H1 (cell line): ENCODE measurements at regions not wholly inside any gene's neighbourhood (a gene's known extent, or its start where the extent isn't known, plus 50 kb on each side); places are given as distances from the start of the nearest gene placed in this dataset.

Experiments
- CTCF ChIA-PET: fragments of 300-600 bp; sonication (Branson Sonifier 250); formaldehyde crosslinking; loops from one replicate; lab custom pipeline; 2021; ENCODE audit not compliant: partially characterized antibody; lab: Charles Lee
- POLR2A ChIA-PET: fragments of 300-600 bp; sonication (Branson Sonifier 250); formaldehyde crosslinking; loops from one replicate; lab custom pipeline; 2021; ENCODE audit warnings: inconsistent platforms; ENCODE audit not compliant: partially characterized antibody; lab: Charles Lee
- DNase-seq, 2 experiments: peaks; one replicate each; pipeline versions ENCODE4 v3.0.0 to v3.0.0-alpha.2; 2010 to 2022; ENCODE audit warnings: low spot score in 2 of 2, low read depth in 1 of 2, mixed read lengths in 1 of 2
- FAIRE-seq: peaks from 2 replicates; lab custom pipeline; 2011; peaks lifted over from hg19 to GRCh38; lab: Jason Lieb, UNC
- H2AFZ ChIP-seq: 2 replicates; pipeline ENCODE4 v1.8.1; 2012; ENCODE audit warnings: low read length, inconsistent platforms
- H2AK5ac ChIP-seq: 2 replicates; pipeline ENCODE4 v1.6.1; 2013; ENCODE audit warnings: low read depth, low read length
- H2BK120ac ChIP-seq: replicated peaks from 2 replicates; pipeline ENCODE3; 2013; ENCODE audit warnings: low read depth, low read length, inconsistent platforms
- H2BK12ac ChIP-seq: 2 replicates; pipeline ENCODE4 v1.6.1; 2013; ENCODE audit warnings: low read depth, low read length
- H2BK15ac ChIP-seq: 2 replicates; pipeline ENCODE4 v1.6.1; 2013; ENCODE audit warnings: low read length
- H2BK20ac ChIP-seq: 2 replicates; pipeline ENCODE4 v1.6.1; 2013; ENCODE audit warnings: low read length
- H2BK5ac ChIP-seq: 2 replicates; pipeline ENCODE4 v1.6.1; 2013; ENCODE audit warnings: low read depth, low read length
- H3K14ac ChIP-seq: 2 replicates; pipeline ENCODE4 v1.6.1; 2013; ENCODE audit warnings: inconsistent platforms; ENCODE audit not compliant: insufficient read length
- H3K18ac ChIP-seq: 2 replicates; pipeline ENCODE4 v1.6.1; 2013; ENCODE audit warnings: low read length; ENCODE audit errors: extremely low read depth
- H3K23ac ChIP-seq: 2 replicates; pipeline ENCODE4 v1.6.1; 2013; ENCODE audit warnings: inconsistent platforms; ENCODE audit not compliant: insufficient read length
- H3K23me2 ChIP-seq: 2 replicates; pipeline ENCODE4 v1.6.1; 2013; ENCODE audit warnings: low read depth, low read length
- H3K27ac ChIP-seq: 2 replicates; pipeline ENCODE4 v1.6.1; 2011; ENCODE audit warnings: low read depth, low read length, inconsistent platforms
- H3K27me3 ChIP-seq, 4 experiments: replicated peaks in 1 of 4; 1 replicate in 1 of 4; 2 replicates in 3 of 4; pipeline versions ENCODE4 v1.6.1 to v1.8.1; 2011 to 2013; ENCODE audit warnings: low read length in 3 of 4, mild to moderate bottlenecking in 3 of 4, inconsistent platforms in 2 of 4, mixed read lengths in 2 of 4, moderate library complexity in 1 of 4; ENCODE audit not compliant: control insufficient read depth in 3 of 4, insufficient read depth in 3 of 4; ENCODE audit errors: extremely low read depth in 1 of 4
- H3K36me3 ChIP-seq, 4 experiments: 2 replicates each; pipeline versions ENCODE4 v1.6.1 to v1.8.1; 2011 to 2013; ENCODE audit warnings: mild to moderate bottlenecking in 4 of 4, low read length in 3 of 4, moderate library complexity in 2 of 4, control low read depth in 1 of 4, inconsistent platforms in 1 of 4; ENCODE audit not compliant: insufficient read depth in 4 of 4, control insufficient read depth in 2 of 4
- H3K4ac ChIP-seq: replicated peaks from 2 replicates; pipeline ENCODE3; 2013; ENCODE audit warnings: low read length, low read depth, mixed read lengths, inconsistent platforms; ENCODE audit not compliant: insufficient read length
- H3K4me1 ChIP-seq, 4 experiments: replicated peaks in 1 of 4; 1 replicate in 1 of 4; 2 replicates in 3 of 4; pipeline versions ENCODE4 v1.6.1 to v1.8.1; 2011 to 2013; ENCODE audit warnings: low read length in 3 of 4, inconsistent platforms in 2 of 4, mixed read lengths in 1 of 4; ENCODE audit not compliant: insufficient read depth in 4 of 4, control insufficient read depth in 3 of 4
- H3K4me2 ChIP-seq, 2 experiments: 2 replicates each; pipeline versions ENCODE4 v1.6.1 to v1.8.1; 2011 to 2013; ENCODE audit warnings: low read depth in 2 of 2, low read length in 2 of 2, control low read depth in 1 of 2, inconsistent platforms in 1 of 2, mild to moderate bottlenecking in 1 of 2; ENCODE audit not compliant: insufficient read depth in 1 of 2
- H3K4me3 ChIP-seq, 4 experiments: fragments of 200-600, 300-600 bp in 1 of 4; sonication (generic), shearing (Covaris generic), sonication (Bioruptor Twin) in 1 of 4; 2 replicates each; pipeline versions ENCODE4 v1.5.1 to v1.8.1; 2011 to 2016; ENCODE audit warnings: low read length in 4 of 4, low read depth in 3 of 4, control low read depth in 2 of 4, inconsistent platforms in 2 of 4, mild to moderate bottlenecking in 2 of 4, mixed read lengths in 1 of 4, moderate library complexity in 1 of 4; ENCODE audit not compliant: insufficient read depth in 2 of 4; ENCODE audit errors: extremely low read depth in 1 of 4
- H3K56ac ChIP-seq: replicated peaks from 2 replicates; pipeline ENCODE3; 2013; ENCODE audit warnings: low read depth, mild to moderate bottlenecking, mixed read lengths, low read length, inconsistent platforms; ENCODE audit not compliant: insufficient read length
- H3K79me1 ChIP-seq: 2 replicates; pipeline ENCODE4 v1.6.1; 2013; ENCODE audit warnings: low read depth, low read length, control low read depth
- H3K79me2 ChIP-seq, 2 experiments: 2 replicates each; pipeline versions ENCODE4 v1.6.1 to v1.8.1; 2012 to 2013; ENCODE audit warnings: low read length in 2 of 2, mild to moderate bottlenecking in 2 of 2, inconsistent platforms in 1 of 2; ENCODE audit not compliant: insufficient read depth in 2 of 2, control insufficient read depth in 1 of 2
- H3K9ac ChIP-seq, 4 experiments: replicated peaks in 1 of 4; 1 replicate in 1 of 4; 2 replicates in 3 of 4; pipeline versions ENCODE4 v1.6.1 to v1.8.1; 2011 to 2013; ENCODE audit warnings: low read depth in 3 of 4, low read length in 3 of 4, control low read depth in 2 of 4, mild to moderate bottlenecking in 2 of 4, moderate library complexity in 2 of 4, inconsistent platforms in 1 of 4; ENCODE audit errors: extremely low read depth in 1 of 4
- H3K9me3 ChIP-seq, 2 experiments: 2 replicates each; pipeline versions ENCODE4 v1.6.1 to v1.8.1; 2012 to 2013; ENCODE audit warnings: mild to moderate bottlenecking in 2 of 2, moderate library complexity in 2 of 2, control low read depth in 1 of 2, inconsistent platforms in 1 of 2, low read depth in 1 of 2, low read length in 1 of 2, mixed read lengths in 1 of 2; ENCODE audit not compliant: insufficient read depth in 2 of 2
- H4K20me1 ChIP-seq, 2 experiments: replicated peaks in 1 of 2; 2 replicates each; pipeline versions ENCODE3 to v1.8.1; 2011 to 2013; ENCODE audit warnings: inconsistent platforms in 2 of 2, low read length in 2 of 2, mild to moderate bottlenecking in 1 of 2; ENCODE audit not compliant: insufficient read depth in 2 of 2, control insufficient read depth in 1 of 2
- H4K5ac ChIP-seq: 2 replicates; pipeline ENCODE4 v1.6.1; 2013; ENCODE audit warnings: low read length, low read depth, mixed read lengths, inconsistent platforms; ENCODE audit not compliant: insufficient read length
- H4K8ac ChIP-seq: 2 replicates; pipeline ENCODE4 v1.8.0; 2013; ENCODE audit warnings: mild to moderate bottlenecking, moderate library complexity, low read length, inconsistent platforms; ENCODE audit not compliant: insufficient read depth; ENCODE audit errors: extremely low read depth
- H4K91ac ChIP-seq: replicated peaks from 2 replicates; pipeline ENCODE3; 2013; ENCODE audit warnings: low read length, mixed read lengths, inconsistent platforms; ENCODE audit not compliant: insufficient read length
- CEBPB ChIP-seq: IDR thresholded peaks from 2 replicates; pipeline ENCODE4 v1.6.1; 2012; ENCODE audit warnings: low read depth, low read length
- CREB1 ChIP-seq: IDR thresholded peaks from 2 replicates; pipeline ENCODE4 v1.6.1; 2012; ENCODE audit warnings: inconsistent platforms
- EGR1 ChIP-seq: IDR thresholded peaks from 2 replicates; pipeline ENCODE4 v1.6.1; 2011; ENCODE audit warnings: low read depth, low read length, borderline replicate concordance
- JUND ChIP-seq: IDR thresholded peaks from 2 replicates; pipeline ENCODE4 v1.6.1; 2011; ENCODE audit warnings: mild to moderate bottlenecking, improper control_type of control experiment, low read length
- RBBP5 ChIP-seq: IDR thresholded peaks from 2 replicates; pipeline ENCODE4 v1.7.1; 2012; ENCODE audit warnings: low read depth, mild to moderate bottlenecking, inconsistent platforms, low read length, moderate library complexity, borderline replicate concordance
- SIN3A ChIP-seq, 2 experiments: IDR thresholded peaks in 1 of 2; conservative IDR thresholded peaks in 1 of 2; 2 replicates each; pipeline ENCODE4 v1.6.1; 2011 to 2012; ENCODE audit warnings: low read length in 2 of 2, improper control_type of control experiment in 1 of 2, low read depth in 1 of 2, mild to moderate bottlenecking in 1 of 2
- SIRT6 ChIP-seq: IDR thresholded peaks from one replicate; pipeline ENCODE4 v1.7.1; 2012; ENCODE audit warnings: low read length, inconsistent platforms
- SIX5 ChIP-seq: IDR thresholded peaks from 2 replicates; pipeline ENCODE4 v1.6.1; 2011; ENCODE audit warnings: mild to moderate bottlenecking, low read depth, low read length
- SRF ChIP-seq: IDR thresholded peaks from 2 replicates; pipeline ENCODE4 v1.6.1; 2011; ENCODE audit warnings: mild to moderate bottlenecking, low read depth, low read length, moderate library complexity
- TEAD4 ChIP-seq: IDR thresholded peaks from 2 replicates; pipeline ENCODE4 v1.6.1; 2012; ENCODE audit warnings: low read depth, low read length, inconsistent platforms, mixed read lengths
- ZNF274 ChIP-seq: IDR thresholded peaks from 2 replicates; pipeline ENCODE4 v1.7.0; 2012; ENCODE audit warnings: low read length, borderline replicate concordance; ENCODE audit errors: extremely low read depth
- WGBS, 2 experiments: shearing (Covaris generic) in 1 of 2; methylation state at CpG; one replicate each; pipeline versions ENCODE4 v1.1.6 to v1.1.7; 2013 to 2015; ENCODE audit warnings: low lambda C conversion rate in 2 of 2, mixed read lengths in 2 of 2, inconsistent platforms in 1 of 2, low coverage in 1 of 2, missing lambda C conversion rate in 1 of 2; ENCODE audit not compliant: insufficient replicate concordance in 2 of 2, insufficient coverage in 1 of 2, insufficient read length in 1 of 2; ENCODE audit errors: extremely low coverage in 1 of 2, missing lambda C conversion rate in 1 of 2; 5-methylcytosine and 5-hydroxymethylcytosine counted together
- TF ChIP-seq, protein P1 (sequence below): IDR thresholded peaks from 2 replicates; pipeline ENCODE4 v1.6.1; 2012; ENCODE audit warnings: low read length, inconsistent platforms

DNA sequence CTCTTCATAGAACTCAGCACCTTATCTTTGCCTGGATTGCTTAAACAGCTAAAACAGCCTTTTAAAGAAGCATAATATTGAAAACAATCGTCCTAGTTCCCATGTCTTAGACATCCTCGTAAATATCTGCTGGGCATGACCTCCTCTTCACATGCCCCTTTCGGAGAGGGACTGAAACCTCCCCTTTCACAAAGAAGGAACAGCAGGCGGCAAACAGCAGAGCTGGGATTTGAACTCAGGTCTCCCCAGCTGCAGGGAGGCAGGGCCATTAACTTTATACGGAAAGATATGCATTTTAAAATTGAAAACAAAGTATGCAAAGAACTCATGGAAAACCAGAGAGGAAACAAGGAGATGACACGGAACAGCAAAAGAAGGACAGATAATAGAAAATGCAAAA lies 249.9 kb downstream of the FOXL1 start:
- H2BK12ac ChIP-seq: no peak overlapping the region
- H2BK20ac ChIP-seq: peak overlapping the region; percentile 64; the same call in 1 of the 2 replicates
- no peak for DNase-seq
- H2BK15ac ChIP-seq: peak overlapping the region; percentile 8; the same call in 1 of the 2 replicates
- no peak overlapping the region for H3K27ac ChIP-seq
- H3K27me3 ChIP-seq: peaks cover 0 to 3% (median under 1%) of the 10 kb centered on the region in 4 experiments; a peak in 1 of 7 replicates
- no peaks in the 10 kb centered on the region for H3K79me2 ChIP-seq
- H4K8ac ChIP-seq: no peak overlapping the region
- H3K4me2 ChIP-seq: no peak overlapping the region
- no peaks in the 10 kb centered on the region for H4K20me1 ChIP-seq
- H2AFZ ChIP-seq: no peak overlapping the region
- 89% methylated on average over 6 of the region's 6 CpGs; no CpG with 5 or more reads in 1 of the 2 experiments for WGBS, 2 experiments
- H3K9ac ChIP-seq: no peak overlapping the region
- H3K23ac ChIP-seq: no peak overlapping the region
- TF ChIP-seq TEAD4: no peak
- no peak for TF ChIP-seq SIX5
- no peak for TF ChIP-seq JUND
- TF ChIP-seq, protein P1, sequence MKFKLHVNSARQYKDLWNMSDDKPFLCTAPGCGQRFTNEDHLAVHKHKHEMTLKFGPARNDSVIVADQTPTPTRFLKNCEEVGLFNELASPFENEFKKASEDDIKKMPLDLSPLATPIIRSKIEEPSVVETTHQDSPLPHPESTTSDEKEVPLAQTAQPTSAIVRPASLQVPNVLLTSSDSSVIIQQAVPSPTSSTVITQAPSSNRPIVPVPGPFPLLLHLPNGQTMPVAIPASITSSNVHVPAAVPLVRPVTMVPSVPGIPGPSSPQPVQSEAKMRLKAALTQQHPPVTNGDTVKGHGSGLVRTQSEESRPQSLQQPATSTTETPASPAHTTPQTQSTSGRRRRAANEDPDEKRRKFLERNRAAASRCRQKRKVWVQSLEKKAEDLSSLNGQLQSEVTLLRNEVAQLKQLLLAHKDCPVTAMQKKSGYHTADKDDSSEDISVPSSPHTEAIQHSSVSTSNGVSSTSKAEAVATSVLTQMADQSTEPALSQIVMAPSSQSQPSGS: no peak
- no peak for TF ChIP-seq CEBPB
- no peak for TF ChIP-seq ZNF274
- TF ChIP-seq EGR1: no peak
- TF ChIP-seq SRF: no peak
- TF ChIP-seq SIRT6: no peak
- TF ChIP-seq SIN3A (conservative IDR thresholded peaks at IDR 0.05 in 1 of 2, IDR thresholded peaks at IDR 0.05 in 1 of 2; ENCODE audit: low read depth in 1 of 2, low read length in 2 of 2): no peak
- no peak for TF ChIP-seq RBBP5
- TF ChIP-seq CREB1: no peak
- TF ChIP-seq, all 59 proteins: peak for 0
- ChIA-PET CTCF (interaction anchor here (0.9 to 2.7 kb wide), 3 partner anchors 10 to 45 kb away, joined by 3 to 14 read pairs (median 4); no protein-coding TSS in a partner anchor), POLR2A (interaction anchor here (2.9 kb wide), 1 partner anchor 10 kb away, joined by 6 read pairs; no protein-coding TSS in a partner anchor)
- Histone ChIP-seq H3K4me1 (peaks cover 3 to 20% (median 9%) of the 10 kb centered on the region in 4 experiments), H3K56ac (no peak overlapping the region), H3K23me2 (no peaks in the 10 kb centered on the region), H3K36me3 (no peaks in the 10 kb centered on the region), H3K18ac (no peak overlapping the region; the same call in 1 of the 2 replicates), H2BK120ac (no peak overlapping the region), H4K5ac (no peak overlapping the region), H3K9me3 (0 out of 4 replicates have a peak, but pooled peaks cover 0 to 2% of the 10 kb centered on the region in 2 experiments), H3K4me3 (no peak overlapping the region), H2AK5ac (no peak overlapping the region), H4K91ac (peak overlapping the region; percentile 62), H3K4ac (no peak overlapping the region), H2BK5ac (no peak overlapping the region), H3K79me1 (no peaks in the 10 kb centered on the region), H3K14ac (no peak overlapping the region)
- no peak for FAIRE-seq
